ENCODE measurements at regions not wholly inside any gene's neighbourhood (a gene's known extent, or its start where the extent isn't known, plus 50 kb on each side); places are given as distances from the start of the nearest gene placed in this dataset.

GRCh38 chr3:34742151-34742550 lies 897.2 kb upstream of the ARPP21 start:
- TF ChIP-seq CTCF (IDR thresholded peaks at IDR 0.05; ENCODE audit: insufficient read depth, low read depth, low read length, missing control alignments): no peak
- DNase-seq (ENCODE audit: low read depth): no peak
- H3K4me3 ChIP-seq (ENCODE audit: low read length): no peak overlapping the region

- DNase-seq (ENCODE audit: low read depth): no peak
- no peak for TF ChIP-seq CTCF (IDR thresholded peaks at IDR 0.05; ENCODE audit: insufficient read depth, low read depth, low read length, missing control alignments)
- H3K4me3 ChIP-seq (ENCODE audit: low read length): no peak overlapping the region
Observed at GRCh38 chr3:34758630-34759261, 880.6 kb upstream of the ARPP21 start.

- DNase-seq (ENCODE audit: low read depth): no peak
- TF ChIP-seq CTCF (IDR thresholded peaks at IDR 0.05; ENCODE audit: insufficient read depth, low read depth, low read length, missing control alignments): no peak
- no peak overlapping the region for H3K4me3 ChIP-seq (ENCODE audit: low read length)
Observed at GRCh38 chr3:34777386-34777785, 861.9 kb upstream of the ARPP21 start.

GRCh38 chr3:34779092-34779491 lies 860.2 kb upstream of the ARPP21 start:
- no peak for TF ChIP-seq CTCF (IDR thresholded peaks at IDR 0.05; ENCODE audit: insufficient read depth, low read depth, low read length, missing control alignments)
- no peak for DNase-seq (ENCODE audit: low read depth)

GRCh38 chr3:34780294-34780693 lies 859.0 kb upstream of the ARPP21 start:
- no peak for TF ChIP-seq CTCF (IDR thresholded peaks at IDR 0.05; ENCODE audit: insufficient read depth, low read depth, low read length, missing control alignments)
- no peak for DNase-seq (ENCODE audit: low read depth)
- H3K4me3 ChIP-seq (ENCODE audit: low read length): no peak overlapping the region

More at GRCh38 chr3:34779092-34779491, 860.2 kb upstream of the ARPP21 start:
- no peak overlapping the region for H3K4me3 ChIP-seq (ENCODE audit: low read length)

GRCh38 chr3:34780973-34781372 lies 858.4 kb upstream of the ARPP21 start:
- TF ChIP-seq CTCF (IDR thresholded peaks at IDR 0.05; ENCODE audit: insufficient read depth, low read depth, low read length, missing control alignments): no peak
- no peak for DNase-seq (ENCODE audit: low read depth)

GRCh38 chr3:34782871-34783270 lies 856.5 kb upstream of the ARPP21 start:
- DNase-seq (ENCODE audit: low read depth): no peak
- no peak for TF ChIP-seq CTCF (IDR thresholded peaks at IDR 0.05; ENCODE audit: insufficient read depth, low read depth, low read length, missing control alignments)
- H3K4me3 ChIP-seq (ENCODE audit: low read length): no peak overlapping the region

More at GRCh38 chr3:34780973-34781372, 858.4 kb upstream of the ARPP21 start:
- H3K4me3 ChIP-seq (ENCODE audit: low read length): no peak overlapping the region
